HEK293T (cell line): ENCODE measurements at regions not wholly inside any gene's neighbourhood (a gene's known extent, or its start where the extent isn't known, plus 50 kb on each side); places are given as distances from the start of the nearest gene placed in this dataset.

ENCODE experiments used
- CTCF ChIA-PET: fragments of 350-600 bp; formaldehyde crosslinking; extraction: SDS; loops from one replicate; lab custom pipeline; 2021; ENCODE audit warnings: antibody characterized with exemption, inconsistent platforms; lab: Yijun Ruan, JAX
- POLR2A ChIA-PET: fragments of 350-600 bp; formaldehyde crosslinking; extraction: SDS; loops from one replicate; lab custom pipeline; 2020; ENCODE audit warnings: antibody characterized with exemption, inconsistent platforms; lab: Yijun Ruan, JAX
- DNase-seq: peaks from one replicate; pipeline ENCODE4 v3.0.0; 2012; ENCODE audit warnings: mixed read lengths; ENCODE audit errors: extremely low spot score
- ARNT ChIP-seq: fragments of 450-650 bp; IDR thresholded peaks from 2 replicates; pipeline ENCODE4 v1.6.1; 2017; ENCODE audit warnings: mild to moderate bottlenecking
- BHLHE40 ChIP-seq: fragments of 450-650 bp; IDR thresholded peaks from 2 replicates; pipeline ENCODE4 v1.6.1; 2016; ENCODE audit warnings: mild to moderate bottlenecking, moderate library complexity, borderline replicate concordance
- CTBP1 ChIP-seq: fragments of 450-650 bp; IDR thresholded peaks from 2 replicates; pipeline ENCODE4 v1.6.1; 2016; ENCODE audit warnings: borderline replicate concordance
- ELF4 ChIP-seq: fragments of 450-650 bp; IDR thresholded peaks from 2 replicates; pipeline ENCODE4 v1.6.1; 2017; ENCODE audit warnings: antibody characterized with exemption
- FOXA1 ChIP-seq: fragments of 450-650 bp; IDR thresholded peaks from 2 replicates; pipeline ENCODE4 v1.6.1; 2016; ENCODE audit warnings: mild to moderate bottlenecking
- FOXK2 ChIP-seq: fragments of 450-650 bp; IDR thresholded peaks from 2 replicates; pipeline ENCODE4 v1.6.1; 2016; ENCODE audit warnings: mild to moderate bottlenecking
- FOXM1 ChIP-seq: fragments of 450-650 bp; IDR thresholded peaks from 2 replicates; pipeline ENCODE4 v1.6.1; 2017; ENCODE audit warnings: mild to moderate bottlenecking, borderline replicate concordance
- HDGF ChIP-seq: fragments of 450-650 bp; IDR thresholded peaks from 2 replicates; pipeline ENCODE4 v1.6.1; 2017; ENCODE audit warnings: antibody characterized with exemption, borderline replicate concordance
- L3MBTL2 ChIP-seq: fragments of 450-650 bp; conservative IDR thresholded peaks from 2 replicates; pipeline ENCODE4 v1.6.1; 2016; ENCODE audit warnings: mild to moderate bottlenecking
- LEF1 ChIP-seq: fragments of 450-650 bp; IDR thresholded peaks from 2 replicates; pipeline ENCODE4 v1.6.1; 2017; ENCODE audit warnings: mild to moderate bottlenecking, borderline replicate concordance
- NFRKB ChIP-seq: fragments of 450-650 bp; IDR thresholded peaks from 2 replicates; pipeline ENCODE4 v1.6.1; 2016; ENCODE audit warnings: mild to moderate bottlenecking, moderate library complexity
- SP1 ChIP-seq: fragments of 450-650 bp; IDR thresholded peaks from 2 replicates; pipeline ENCODE4 v1.6.1; 2017
- SUZ12 ChIP-seq: fragments of 450-650 bp; IDR thresholded peaks from 2 replicates; pipeline ENCODE4 v1.6.1; 2016; ENCODE audit warnings: mild to moderate bottlenecking
- TARDBP ChIP-seq: fragments of 450-650 bp; IDR thresholded peaks from 2 replicates; pipeline ENCODE4 v1.6.1; 2016
- ZNF384 ChIP-seq: fragments of 450-650 bp; IDR thresholded peaks from 2 replicates; pipeline ENCODE4 v1.6.1; 2016
- TF ChIP-seq, protein P1 (sequence below): fragments of 450-650 bp; IDR thresholded peaks from 2 replicates; pipeline ENCODE4 v1.6.1; 2016

- CTCF ChIA-PET, result no interaction called here
- no peak for DNase-seq
Observed at GRCh38 chr2:17030047-17030446, 364.4 kb upstream of the CYRIA start.

DNA sequence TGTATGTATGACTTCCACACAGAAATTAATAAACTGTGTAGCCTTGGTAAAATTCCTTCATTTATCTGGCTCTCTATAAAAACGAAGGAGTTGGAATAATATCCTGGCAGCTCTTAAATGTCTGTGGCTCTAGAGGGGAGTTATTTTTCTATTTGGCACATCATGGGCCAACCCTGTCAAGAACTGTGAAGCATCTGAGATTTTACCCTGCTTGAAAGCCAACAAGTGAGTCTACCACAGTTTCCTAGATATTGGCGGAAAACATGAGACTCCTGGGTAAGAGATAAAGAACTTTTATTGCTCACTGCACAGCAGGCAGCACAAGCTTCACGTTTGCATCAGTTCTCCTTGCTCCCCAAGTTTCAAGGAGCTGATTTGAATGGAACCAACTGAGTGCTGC is 346.7 kb upstream of the CYRIA start:
- POLR2A ChIA-PET, result no interaction called here
- no peak for DNase-seq
- CTCF ChIA-PET, result no interaction called here
- no peak for TF ChIP-seq FOXA1
- no peak for TF ChIP-seq CTBP1
- no peak for TF ChIP-seq NFRKB
- TF ChIP-seq, protein P1, sequence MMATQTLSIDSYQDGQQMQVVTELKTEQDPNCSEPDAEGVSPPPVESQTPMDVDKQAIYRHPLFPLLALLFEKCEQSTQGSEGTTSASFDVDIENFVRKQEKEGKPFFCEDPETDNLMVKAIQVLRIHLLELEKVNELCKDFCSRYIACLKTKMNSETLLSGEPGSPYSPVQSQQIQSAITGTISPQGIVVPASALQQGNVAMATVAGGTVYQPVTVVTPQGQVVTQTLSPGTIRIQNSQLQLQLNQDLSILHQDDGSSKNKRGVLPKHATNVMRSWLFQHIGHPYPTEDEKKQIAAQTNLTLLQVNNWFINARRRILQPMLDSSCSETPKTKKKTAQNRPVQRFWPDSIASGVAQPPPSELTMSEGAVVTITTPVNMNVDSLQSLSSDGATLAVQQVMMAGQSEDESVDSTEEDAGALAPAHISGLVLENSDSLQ, result no peak
- TF ChIP-seq L3MBTL2, result no peak
- TF ChIP-seq ARNT, result no peak
- no peak for TF ChIP-seq BHLHE40
- TF ChIP-seq LEF1, result no peak
- TF ChIP-seq SUZ12, result no peak
- no peak for TF ChIP-seq FOXM1
- TF ChIP-seq ZNF384, result no peak
- no peak for TF ChIP-seq ELF4
- no peak for TF ChIP-seq TARDBP

More at GRCh38 chr2:17030047-17030446, 364.4 kb upstream of the CYRIA start:
- TF ChIP-seq ELF4 (no peak), CTBP1 (no peak), FOXM1 (no peak), BHLHE40 (no peak), ARNT (no peak), HDGF (no peak), FOXA1 (no peak), ZNF384 (no peak), TARDBP (no peak), LEF1 (no peak), NFRKB (no peak), FOXK2 (no peak)
- TF ChIP-seq, protein P1, result no peak
- POLR2A ChIA-PET, result no interaction called here

DNA sequence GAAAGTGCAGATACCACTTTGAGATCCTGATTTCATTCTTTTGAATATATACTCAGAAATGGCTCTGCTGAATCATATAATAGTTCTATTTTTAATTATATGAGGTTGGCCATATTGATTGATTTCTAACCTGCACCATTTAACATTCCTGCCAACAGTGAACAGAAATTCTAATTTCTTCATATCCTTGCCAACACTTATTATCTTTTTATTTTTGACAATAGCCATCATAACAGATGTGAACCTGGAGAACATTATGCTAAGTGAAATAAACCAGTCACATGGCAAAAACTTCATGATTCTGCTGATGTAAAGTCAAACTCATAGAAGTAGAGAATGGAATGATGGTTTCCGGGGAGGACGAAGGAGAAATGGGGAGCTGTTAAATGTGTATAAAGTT is 344.5 kb upstream of the CYRIA start:
- no peak for DNase-seq
- ChIA-PET POLR2A (no interaction called here), CTCF (no interaction called here)
- TF ChIP-seq SP1, result no peak

- ChIA-PET POLR2A (no interaction called here), CTCF (no interaction called here)
- no peak for DNase-seq
- TF ChIP-seq FOXK2, result no peak
- no peak for TF ChIP-seq BHLHE40
- no peak for TF ChIP-seq ARNT
- no peak for TF ChIP-seq FOXM1
- TF ChIP-seq NFRKB, result no peak
- no peak for TF ChIP-seq HDGF
- TF ChIP-seq L3MBTL2, result no peak
- TF ChIP-seq ELF4, result no peak
- TF ChIP-seq TARDBP, result no peak
- no peak for TF ChIP-seq LEF1
- TF ChIP-seq SP1, result no peak
- TF ChIP-seq, protein P1, result no peak
- no peak for TF ChIP-seq CTBP1
- no peak for TF ChIP-seq FOXA1
- TF ChIP-seq ZNF384, result no peak
Observed at GRCh38 chr2:17000184-17000482, 334.5 kb upstream of the CYRIA start.

DNA sequence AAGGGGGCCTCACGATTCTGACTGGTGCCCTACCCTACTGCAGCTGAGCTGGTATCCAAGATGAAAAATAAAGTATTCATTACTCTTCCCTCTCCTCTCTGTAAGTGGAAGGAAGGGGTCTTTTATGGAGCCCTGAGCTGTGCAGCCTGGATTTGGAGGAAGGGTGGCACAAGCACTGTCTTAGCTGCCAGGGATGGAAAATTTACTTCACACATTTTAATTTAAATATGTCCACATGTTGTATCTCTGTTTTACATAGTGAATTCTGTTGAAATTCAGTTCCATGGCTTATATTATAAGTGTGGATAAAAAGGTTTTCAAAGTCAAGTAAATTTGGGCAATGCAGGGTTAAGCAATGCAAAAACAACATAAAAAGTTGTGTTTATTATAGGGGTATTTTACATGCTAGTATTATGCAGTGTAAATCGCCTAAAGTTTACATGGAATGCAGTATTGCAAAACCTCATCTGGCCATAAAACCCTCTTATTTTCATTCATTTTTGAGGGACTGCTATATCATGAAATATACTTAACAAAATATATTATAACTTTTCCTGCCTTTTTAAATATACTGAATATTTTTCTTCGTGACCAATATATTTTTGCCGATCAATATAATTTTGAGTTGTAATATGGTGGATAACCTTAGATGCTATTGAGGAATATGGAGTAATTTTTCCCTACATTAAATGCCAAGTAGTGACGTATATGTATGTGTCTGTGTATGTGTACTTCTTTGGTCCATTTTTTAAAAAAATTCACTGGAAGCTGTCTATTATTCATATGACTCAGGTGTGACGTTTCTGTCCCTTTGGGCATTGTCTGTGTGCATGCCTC is 333.9 kb upstream of the CYRIA start:
- DNase-seq, result no peak
- CTCF ChIA-PET, result no interaction called here
- POLR2A ChIA-PET, result no interaction called here
- no peak for TF ChIP-seq FOXA1
- no peak for TF ChIP-seq FOXM1
- no peak for TF ChIP-seq CTBP1
- TF ChIP-seq FOXK2, result no peak
- TF ChIP-seq, protein P1, result no peak
- no peak for TF ChIP-seq ZNF384
- no peak for TF ChIP-seq ARNT
- TF ChIP-seq NFRKB, result no peak
- no peak for TF ChIP-seq TARDBP
- TF ChIP-seq L3MBTL2, result no peak
- no peak for TF ChIP-seq ELF4
- TF ChIP-seq LEF1, result no peak
- TF ChIP-seq BHLHE40, result no peak
- TF ChIP-seq SP1, result no peak
- TF ChIP-seq SUZ12, result no peak
- TF ChIP-seq HDGF, result no peak

GRCh38 chr2:16978301-16978700 is 312.7 kb upstream of the CYRIA start:
- ChIA-PET POLR2A (no interaction called here), CTCF (no interaction called here)
- TF ChIP-seq ARNT (no peak), TARDBP (no peak)
- no peak for DNase-seq
